ENCODE measurements at regions not wholly inside any gene's neighbourhood (a gene's known extent, or its start where the extent isn't known, plus 50 kb on each side); places are given as distances from the start of the nearest gene placed in this dataset.

DNA sequence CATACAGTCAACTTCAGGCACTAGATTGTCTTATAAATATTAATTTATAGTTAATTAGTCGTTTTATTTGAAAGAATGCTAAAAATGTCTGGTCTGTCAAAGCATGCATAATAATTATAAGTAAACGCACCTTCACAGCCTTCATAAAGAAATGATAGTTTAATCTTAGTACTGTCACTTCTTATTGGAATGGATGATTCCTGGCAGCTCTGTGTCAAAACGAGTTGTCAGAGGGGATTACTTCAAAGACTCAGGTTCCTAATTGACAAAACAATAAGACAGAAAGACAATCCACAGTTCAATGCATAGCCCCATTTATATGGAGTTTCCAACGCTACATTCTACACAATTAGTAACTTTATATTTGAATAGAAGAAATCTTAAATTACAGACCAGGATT, 461.3 kb upstream of the TECRL start:
- Histone ChIP-seq H3K4me3 (no peak overlapping the region), H3K4me1 (ENCODE audit: control insufficient read depth in 1 of 2, low read depth in 2 of 2) (no peaks in the 10 kb centered on the region), H3K36me3 (no peaks in the 10 kb centered on the region), H3K9me3 (no peaks in the 10 kb centered on the region), H3K27ac (no peak overlapping the region), H3K27me3 (replicated peaks; ENCODE audit: insufficient read depth) (no peaks in the 10 kb centered on the region)
- ATAC-seq (ENCODE audit: insufficient number of reproducible peaks, low FRiP score, low read depth) (no peak), DNase-seq (ENCODE audit: low spot score) (no peak)
- TF ChIP-seq, protein P1, sequence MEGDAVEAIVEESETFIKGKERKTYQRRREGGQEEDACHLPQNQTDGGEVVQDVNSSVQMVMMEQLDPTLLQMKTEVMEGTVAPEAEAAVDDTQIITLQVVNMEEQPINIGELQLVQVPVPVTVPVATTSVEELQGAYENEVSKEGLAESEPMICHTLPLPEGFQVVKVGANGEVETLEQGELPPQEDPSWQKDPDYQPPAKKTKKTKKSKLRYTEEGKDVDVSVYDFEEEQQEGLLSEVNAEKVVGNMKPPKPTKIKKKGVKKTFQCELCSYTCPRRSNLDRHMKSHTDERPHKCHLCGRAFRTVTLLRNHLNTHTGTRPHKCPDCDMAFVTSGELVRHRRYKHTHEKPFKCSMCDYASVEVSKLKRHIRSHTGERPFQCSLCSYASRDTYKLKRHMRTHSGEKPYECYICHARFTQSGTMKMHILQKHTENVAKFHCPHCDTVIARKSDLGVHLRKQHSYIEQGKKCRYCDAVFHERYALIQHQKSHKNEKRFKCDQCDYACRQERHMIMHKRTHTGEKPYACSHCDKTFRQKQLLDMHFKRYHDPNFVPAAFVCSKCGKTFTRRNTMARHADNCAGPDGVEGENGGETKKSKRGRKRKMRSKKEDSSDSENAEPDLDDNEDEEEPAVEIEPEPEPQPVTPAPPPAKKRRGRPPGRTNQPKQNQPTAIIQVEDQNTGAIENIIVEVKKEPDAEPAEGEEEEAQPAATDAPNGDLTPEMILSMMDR (IDR thresholded peaks at IDR 0.05) = no peak

DNA sequence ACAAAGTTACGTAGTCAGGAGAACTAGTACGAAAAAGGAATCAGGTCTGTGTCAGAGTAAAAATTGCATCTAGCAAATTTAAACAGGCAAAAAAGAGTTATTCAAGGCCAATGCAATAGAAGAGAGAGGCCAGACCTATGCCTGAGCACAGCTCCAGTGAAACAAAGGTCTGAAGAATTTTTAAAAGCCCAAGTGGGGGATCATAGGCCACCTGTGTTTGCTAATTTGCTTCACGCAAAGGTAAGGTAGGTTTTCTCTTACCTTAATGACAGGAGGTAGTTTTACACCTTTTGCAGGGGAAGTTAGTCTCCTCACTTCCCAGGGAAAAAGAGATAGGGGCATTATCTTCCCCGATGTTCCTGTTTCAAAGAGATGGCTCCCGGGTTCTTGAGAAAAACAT, 448.6 kb upstream of the TECRL start:
- TF ChIP-seq, protein P1 (IDR thresholded peaks at IDR 0.05) = no peak
- no peak overlapping the region for H3K27ac ChIP-seq
- no peaks in the 10 kb centered on the region for H3K4me1 ChIP-seq (ENCODE audit: control insufficient read depth in 1 of 2, low read depth in 2 of 2)
- DNase-seq (ENCODE audit: low spot score) (no peak), ATAC-seq (ENCODE audit: insufficient number of reproducible peaks, low FRiP score, low read depth) (no peak)
- H3K9me3 ChIP-seq = no peaks in the 10 kb centered on the region
- no peaks in the 10 kb centered on the region for H3K36me3 ChIP-seq
- H3K4me3 ChIP-seq = no peak overlapping the region
- H3K27me3 ChIP-seq (replicated peaks; ENCODE audit: insufficient read depth) = no peaks in the 10 kb centered on the region

DNA sequence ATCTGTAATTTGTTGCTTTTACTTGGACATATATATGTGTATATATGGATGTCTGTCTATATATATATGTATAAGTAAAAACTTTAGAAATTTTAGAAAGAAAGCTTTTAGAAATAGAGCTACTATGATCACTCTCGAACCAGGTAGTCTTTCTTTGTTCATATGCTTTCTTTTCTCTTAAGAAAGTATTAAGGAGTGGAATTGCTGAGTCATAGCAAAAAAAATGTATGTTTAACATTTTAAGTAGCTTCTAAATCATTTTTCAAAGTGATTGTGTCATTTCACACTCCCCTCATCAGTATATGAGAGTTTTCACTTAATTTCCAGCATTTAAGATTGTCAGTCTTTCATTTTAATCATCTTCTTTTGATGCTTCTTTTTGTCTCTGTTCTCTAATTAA, 447.9 kb upstream of the TECRL start:
- no peaks in the 10 kb centered on the region for H3K36me3 ChIP-seq
- ATAC-seq (ENCODE audit: insufficient number of reproducible peaks, low FRiP score, low read depth) = no peak
- H3K27ac ChIP-seq = no peak overlapping the region
- no peak for DNase-seq (ENCODE audit: low spot score)
- H3K9me3 ChIP-seq = no peaks in the 10 kb centered on the region
- no peaks in the 10 kb centered on the region for H3K27me3 ChIP-seq (replicated peaks; ENCODE audit: insufficient read depth)
- no peak overlapping the region for H3K4me3 ChIP-seq
- no peaks in the 10 kb centered on the region for H3K4me1 ChIP-seq (ENCODE audit: control insufficient read depth in 1 of 2, low read depth in 2 of 2)
- TF ChIP-seq, protein P1 (IDR thresholded peaks at IDR 0.05) = no peak

DNA sequence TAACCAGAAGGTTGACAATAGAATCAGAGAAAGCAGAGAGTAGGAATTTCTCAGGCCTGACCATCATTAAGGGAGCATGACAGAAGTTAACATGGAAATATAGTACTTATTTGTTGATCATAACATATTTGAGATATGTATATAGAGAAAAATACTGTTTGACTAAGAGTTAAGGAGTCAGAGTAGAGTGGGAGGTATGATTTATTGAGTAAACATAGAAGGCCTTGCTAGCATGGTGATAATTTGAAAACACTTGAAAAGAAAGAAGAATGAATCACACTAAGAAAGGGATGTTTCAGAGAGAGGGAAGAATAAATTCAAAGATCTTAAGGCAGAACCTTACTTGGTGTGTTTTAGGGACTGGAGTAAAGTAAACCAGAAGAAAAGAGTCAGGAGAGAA, 437.2 kb upstream of the TECRL start:
- H3K27me3 ChIP-seq (replicated peaks; ENCODE audit: insufficient read depth) = no peaks in the 10 kb centered on the region
- H3K36me3 ChIP-seq = no peaks in the 10 kb centered on the region
- no peak for DNase-seq (ENCODE audit: low spot score)
- H3K27ac ChIP-seq = no peak overlapping the region
- H3K9me3 ChIP-seq = no peaks in the 10 kb centered on the region
- ATAC-seq (ENCODE audit: insufficient number of reproducible peaks, low FRiP score, low read depth) = no peak
- H3K4me1 ChIP-seq (ENCODE audit: control insufficient read depth in 1 of 2, low read depth in 2 of 2) = no peaks in the 10 kb centered on the region
- H3K4me3 ChIP-seq = no peak overlapping the region
- TF ChIP-seq, protein P1 (IDR thresholded peaks at IDR 0.05) = no peak

DNA sequence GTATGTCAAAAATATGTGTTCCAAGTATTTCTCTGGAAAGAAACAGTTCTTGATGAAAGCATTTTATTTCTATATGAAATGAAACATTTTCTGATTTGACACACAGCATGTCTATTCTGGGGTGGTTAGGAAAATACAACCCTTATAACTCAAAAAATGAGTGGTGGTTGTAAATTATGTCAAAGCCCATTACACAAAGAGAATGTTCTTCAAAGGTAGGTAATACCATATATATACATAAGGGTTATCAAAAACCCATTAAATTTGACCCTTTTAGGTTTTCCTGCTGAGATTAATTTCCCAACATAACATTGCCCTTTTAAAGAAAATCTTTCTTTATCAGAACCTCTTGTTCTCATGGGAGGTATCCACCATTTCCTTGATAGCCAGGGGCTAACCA, 420.5 kb upstream of the TECRL start:
- ATAC-seq (ENCODE audit: insufficient number of reproducible peaks, low FRiP score, low read depth) (no peak), DNase-seq (ENCODE audit: low spot score) (no peak)

More for the DNA sequence above, 420.5 kb upstream of the TECRL start:
- no peak overlapping the region for H3K4me3 ChIP-seq
- TF ChIP-seq, protein P1 (IDR thresholded peaks at IDR 0.05) = no peak
- no peaks in the 10 kb centered on the region for H3K27me3 ChIP-seq (replicated peaks; ENCODE audit: insufficient read depth)
- no peaks in the 10 kb centered on the region for H3K4me1 ChIP-seq (ENCODE audit: control insufficient read depth in 1 of 2, low read depth in 2 of 2)
- H3K27ac ChIP-seq = no peak overlapping the region
- no peaks in the 10 kb centered on the region for H3K36me3 ChIP-seq
- H3K9me3 ChIP-seq = no peaks in the 10 kb centered on the region

Measured in thoracic aorta (tissue), 2 donors.